HEK293T (cell line): ENCODE measurements at regions not wholly inside any gene's neighbourhood (a gene's known extent, or its start where the extent isn't known, plus 50 kb on each side); places are given as distances from the start of the nearest gene placed in this dataset.

Source experiments
- ELF4 ChIP-seq: fragments of 450-650 bp; IDR thresholded peaks from 2 replicates; pipeline ENCODE4 v1.6.1; 2017; ENCODE audit warnings: antibody characterized with exemption
- HDGF ChIP-seq: fragments of 450-650 bp; IDR thresholded peaks from 2 replicates; pipeline ENCODE4 v1.6.1; 2017; ENCODE audit warnings: antibody characterized with exemption, borderline replicate concordance
- NFRKB ChIP-seq: fragments of 450-650 bp; IDR thresholded peaks from 2 replicates; pipeline ENCODE4 v1.6.1; 2016; ENCODE audit warnings: mild to moderate bottlenecking, moderate library complexity

DNA sequence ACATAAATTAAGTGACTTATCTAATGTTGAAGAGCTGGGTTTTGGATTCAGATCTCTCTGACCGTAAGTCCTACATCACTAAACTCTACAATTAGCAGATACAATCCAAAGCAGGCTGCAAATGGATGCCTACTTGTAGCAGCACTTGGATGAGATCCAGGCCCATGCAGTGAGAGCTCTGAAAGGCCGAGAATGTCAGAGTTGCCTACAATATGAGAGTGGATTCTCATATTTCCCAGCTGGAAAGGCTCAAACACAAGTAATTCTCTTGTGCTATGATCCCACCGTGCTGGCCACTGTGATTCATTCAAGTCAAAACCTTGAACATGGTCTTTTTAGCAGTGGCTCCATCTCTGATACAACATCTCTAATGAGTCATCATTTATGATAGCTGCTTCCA is 125.4 kb upstream of the CHRDL1 start:
- TF ChIP-seq NFRKB (no peak), ELF4 (no peak), HDGF (no peak)
